ENCODE measurements at regions not wholly inside any gene's neighbourhood (a gene's known extent, or its start where the extent isn't known, plus 50 kb on each side); places are given as distances from the start of the nearest gene placed in this dataset.

- no peak for DNase-seq
These were observed 731.4 kb downstream of the FAT4 start for GRCh38 chr4:126046081-126046614.

DNA sequence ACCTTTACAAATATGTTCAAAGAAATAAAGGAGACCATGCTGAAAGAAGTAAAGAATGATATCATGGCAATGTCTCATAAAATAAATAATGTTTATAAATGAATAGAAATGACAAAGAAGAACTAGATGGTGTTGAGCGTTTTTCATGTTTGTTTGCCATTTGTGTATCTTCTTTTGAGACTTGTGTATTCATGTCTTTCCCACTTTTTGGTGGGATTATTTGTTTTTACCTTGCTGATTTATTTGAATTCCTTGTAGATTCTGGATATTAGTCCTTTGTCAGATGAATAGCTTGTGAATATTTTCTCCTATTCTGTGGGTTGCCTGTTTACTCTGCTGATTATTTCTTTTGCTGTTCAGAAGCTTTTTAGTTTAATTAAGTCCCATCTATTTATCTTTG, 732.4 kb downstream of the FAT4 start:
- DNase-seq: no peak

DNA sequence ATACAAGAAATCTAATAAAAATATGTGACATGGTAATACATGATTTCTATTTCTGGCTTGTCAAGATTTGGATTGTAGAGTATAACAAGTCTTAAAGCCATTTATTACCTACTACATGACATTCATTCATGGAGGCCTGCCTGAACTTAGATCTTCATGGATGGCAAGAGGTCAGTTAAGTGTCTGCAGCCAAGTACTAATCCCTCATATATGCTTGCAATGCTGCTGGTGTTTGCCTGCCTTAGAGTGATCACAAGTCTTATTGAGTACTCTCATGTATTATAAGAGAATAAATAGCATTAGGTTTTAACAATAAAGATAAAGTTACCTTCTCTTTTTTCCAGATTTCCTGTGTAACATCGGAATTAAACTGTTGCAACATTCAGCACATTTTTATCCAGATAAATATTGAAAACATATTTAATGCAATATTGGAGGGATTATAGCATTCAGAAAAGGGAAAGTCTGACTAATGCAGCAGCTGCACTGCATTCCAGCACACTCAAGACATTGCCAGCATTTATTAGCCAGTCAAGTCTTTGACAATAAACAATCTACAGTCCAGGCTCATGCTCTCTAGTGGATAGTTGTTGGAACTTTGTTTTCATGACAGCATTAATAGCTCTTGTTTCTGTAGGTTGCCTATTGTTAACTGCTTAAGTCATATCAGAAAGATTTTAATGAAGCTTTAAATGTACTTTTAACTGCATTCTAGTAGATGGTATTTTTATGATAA, 737.1 kb downstream of the FAT4 start:
- peak; percentile 93 for DNase-seq

- no peak for DNase-seq
These were observed 741.4 kb downstream of the FAT4 start for GRCh38 chr4:126056116-126056650.

- DNase-seq: no peak
These were observed 742.6 kb downstream of the FAT4 start for GRCh38 chr4:126057371-126057770.

DNA sequence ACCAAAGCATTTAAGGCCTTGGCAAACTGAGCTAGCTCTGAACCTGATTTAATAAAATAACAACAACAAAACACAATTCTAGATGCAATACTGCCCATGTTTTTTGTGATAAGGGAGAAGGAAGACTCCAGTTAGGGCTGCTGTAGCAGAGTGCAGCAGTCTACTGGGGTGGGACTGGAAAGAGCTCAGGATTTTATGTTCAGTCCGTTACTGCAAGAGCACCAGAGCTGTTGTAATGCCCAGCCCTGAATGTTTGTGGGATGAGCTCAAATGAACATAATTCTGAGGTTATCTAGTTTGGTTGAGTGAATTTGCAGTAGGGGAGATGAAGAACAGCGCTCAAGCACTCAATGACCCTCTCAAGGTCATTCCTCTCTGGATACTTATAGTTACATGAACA, 743.8 kb downstream of the FAT4 start:
- no peak for DNase-seq

- DNase-seq: no peak
These were observed 746.9 kb downstream of the FAT4 start for GRCh38 chr4:126061655-126062054.

DNA sequence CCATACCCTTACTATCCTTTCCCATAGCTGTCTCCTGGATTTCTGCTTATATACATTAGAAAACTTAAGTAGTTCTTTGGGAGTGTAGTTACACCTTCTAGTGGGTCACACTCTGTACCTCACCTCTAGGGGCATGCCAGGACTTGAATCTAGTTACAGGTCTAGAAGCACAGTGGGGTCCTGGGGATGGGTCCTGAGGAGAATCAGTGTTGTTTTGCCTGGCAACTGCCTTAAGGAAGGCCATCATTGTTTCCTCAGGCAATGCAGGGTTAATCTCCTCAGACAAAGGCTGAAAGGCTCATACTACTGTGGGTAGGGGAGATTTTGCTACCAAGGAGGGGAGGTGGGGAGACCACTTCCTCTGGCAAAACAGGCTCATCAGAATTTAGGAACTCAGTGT, 750.3 kb downstream of the FAT4 start:
- DNase-seq: no peak

DNA sequence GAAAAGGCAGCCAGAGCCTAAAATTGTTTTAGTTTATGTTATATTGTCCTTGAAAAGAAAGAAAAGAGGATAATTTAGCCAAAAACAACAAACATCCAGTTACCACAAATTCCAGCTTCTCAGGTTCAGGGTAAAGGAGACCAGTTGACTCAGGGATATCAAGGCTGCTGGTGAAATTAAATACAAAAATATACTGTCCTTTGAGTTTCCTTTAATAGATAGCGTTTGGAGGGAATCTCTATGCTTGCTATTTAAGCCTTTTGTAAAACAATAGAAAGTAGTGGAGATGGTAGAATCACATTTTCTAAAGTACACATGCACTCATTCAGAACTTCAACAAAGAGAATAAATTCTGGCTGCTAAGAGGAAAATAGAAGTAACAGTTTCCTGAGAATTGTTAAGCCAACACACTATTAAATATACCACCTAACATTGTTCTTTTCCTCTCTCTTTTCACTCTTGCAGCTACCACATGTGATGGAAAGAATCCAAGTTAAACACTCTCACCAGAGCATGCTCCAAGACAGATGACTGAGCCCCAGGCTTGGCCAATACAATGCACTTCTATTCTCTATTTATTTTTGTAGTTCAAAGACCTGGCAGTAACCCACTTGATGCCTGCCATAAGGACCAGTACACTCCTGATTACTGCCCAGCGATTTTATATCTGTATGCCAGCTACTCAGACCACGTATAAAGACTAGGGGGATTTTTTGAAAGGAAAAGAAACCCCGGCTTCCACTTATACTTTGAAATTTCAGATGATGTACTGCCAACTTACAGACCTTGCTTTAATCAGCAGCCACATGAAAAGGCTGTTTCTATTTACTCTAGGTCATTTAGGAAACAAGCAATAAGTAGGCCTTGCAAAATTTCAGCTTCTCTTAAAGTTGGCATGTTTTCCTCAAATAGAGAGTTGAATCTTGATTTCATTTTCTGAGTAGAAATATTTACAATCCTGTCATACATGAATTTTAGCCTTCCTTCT, 756.9 kb downstream of the FAT4 start:
- DNase-seq: peak; percentile 83

GRCh38 chr4:126081336-126081735, 766.6 kb downstream of the FAT4 start:
- DNase-seq: no peak

GRCh38 chr4:126086041-126086440, 771.3 kb downstream of the FAT4 start:
- DNase-seq: no peak

- DNase-seq: peak; percentile 16
These were observed 772.3 kb downstream of the FAT4 start for GRCh38 chr4:126087101-126087500.

DNA sequence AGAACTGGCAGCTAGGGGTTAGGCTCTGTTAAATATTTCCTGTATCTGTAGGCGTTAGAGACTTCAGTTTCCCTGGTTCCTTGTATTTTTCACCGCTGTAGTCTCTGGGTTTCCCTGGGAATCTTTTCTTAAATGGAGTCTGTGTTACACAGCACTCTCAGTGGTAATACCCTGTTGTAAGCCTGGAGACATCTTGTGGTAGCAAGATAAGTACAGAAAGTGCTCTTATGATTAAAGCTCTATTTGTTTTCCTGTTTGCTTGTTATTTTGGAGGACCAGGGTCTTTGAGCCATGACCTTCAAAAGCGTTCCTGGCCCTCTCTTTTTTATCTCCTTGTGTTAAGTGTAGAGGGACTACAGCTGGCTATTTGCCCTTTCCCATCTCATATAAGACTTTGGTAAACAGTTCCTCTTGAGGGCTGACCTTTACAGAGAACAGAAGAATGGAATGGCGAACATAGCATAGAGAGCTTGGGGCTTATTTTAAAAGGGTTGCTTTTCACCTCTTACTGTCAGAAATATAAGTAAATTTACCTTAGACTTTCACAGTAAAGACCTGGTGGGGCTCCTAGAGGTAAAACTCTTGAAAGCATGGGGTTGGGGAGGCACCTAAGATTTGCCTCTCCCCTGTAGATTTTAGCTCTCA, 782.5 kb downstream of the FAT4 start:
- DNase-seq: no peak

GRCh38 chr4:126106658-126107057, 791.9 kb downstream of the FAT4 start:
- no peak for DNase-seq

DNA sequence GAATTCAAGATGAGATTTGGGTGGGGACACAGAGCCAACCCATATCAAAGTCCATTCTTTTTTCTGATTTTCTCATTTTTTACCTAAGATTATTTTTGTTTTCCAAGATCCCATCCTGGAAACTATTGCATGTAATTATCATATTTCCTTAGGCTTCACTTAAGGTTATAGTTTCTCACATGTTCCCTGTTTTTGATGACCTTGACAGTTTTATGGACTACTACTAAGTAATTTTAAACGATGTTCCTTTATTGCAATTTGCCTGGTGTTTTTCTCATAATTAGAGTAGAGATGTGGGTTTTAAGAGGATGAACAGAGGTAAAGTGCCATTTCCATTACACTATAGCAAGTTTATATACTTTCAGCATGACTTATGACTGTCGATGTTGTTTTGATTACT, 795.1 kb downstream of the FAT4 start:
- DNase-seq: no peak

GRCh38 chr4:126113058-126113457, 798.3 kb downstream of the FAT4 start:
- DNase-seq: no peak

GRCh38 chr4:126123611-126124325, 809.0 kb downstream of the FAT4 start:
- peak; percentile 7 for DNase-seq

DNA sequence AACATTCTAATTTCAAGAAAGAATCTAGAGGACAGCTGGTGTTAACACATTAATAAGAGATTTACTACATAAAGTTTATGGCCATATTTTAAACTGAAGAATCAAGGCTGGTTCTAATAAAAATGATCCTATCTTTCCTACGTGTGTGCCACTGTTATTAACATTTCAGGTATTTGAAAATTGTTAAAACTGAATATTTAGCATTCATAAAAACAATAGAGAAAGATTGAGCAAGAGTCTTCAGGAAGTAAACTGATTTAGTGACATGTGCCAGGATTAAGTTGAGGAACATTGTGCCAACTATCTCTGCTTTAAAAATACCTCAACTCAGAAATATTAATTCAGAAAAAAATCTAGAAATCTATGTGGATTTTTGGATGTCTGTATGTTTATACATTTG, 810.1 kb downstream of the FAT4 start:
- DNase-seq: no peak

GRCh38 chr4:126130215-126130614, 815.5 kb downstream of the FAT4 start:
- no peak for DNase-seq

- DNase-seq: no peak
These were observed 822.4 kb downstream of the FAT4 start for GRCh38 chr4:126136922-126137781.

DNA sequence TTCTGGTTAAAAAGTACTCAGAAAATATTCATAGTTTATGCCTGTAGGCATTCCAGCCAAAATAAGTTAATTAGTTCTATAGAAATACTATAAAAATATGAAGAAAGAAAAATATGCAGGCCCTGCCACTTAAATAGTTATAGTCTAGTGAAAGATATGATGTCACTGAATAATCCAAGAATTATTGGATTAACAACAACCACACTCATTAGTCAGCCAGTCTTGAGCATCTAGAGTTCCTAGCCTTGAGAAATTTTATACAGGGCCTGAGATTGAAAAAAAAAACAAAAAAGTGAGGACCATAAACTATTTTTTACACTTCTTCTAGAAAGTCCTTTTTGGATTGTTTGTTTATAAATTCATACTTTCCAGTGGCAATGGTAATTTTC, 823.0 kb downstream of the FAT4 start:
- DNase-seq: no peak
